ENCODE measurements at regions not wholly inside any gene's neighbourhood (a gene's known extent, or its start where the extent isn't known, plus 50 kb on each side); places are given as distances from the start of the nearest gene placed in this dataset.

- TF ChIP-seq CTCF (IDR thresholded peaks at IDR 0.05 in 4 of 5, conservative IDR thresholded peaks at IDR 0.05 in 1 of 5) (no peak), POLR2A (IDR thresholded peaks at IDR 0.05) (no peak)
Measured at GRCh38 chr3:178474526-178474925, 61.7 kb upstream of the KCNMB2 start.
